Neural progenitor cell (in vitro differentiated cells): ENCODE measurements at regions not wholly inside any gene's neighbourhood (a gene's known extent, or its start where the extent isn't known, plus 50 kb on each side); places are given as distances from the start of the nearest gene placed in this dataset.
A peak's percentile ranks its signal among the peaks of the same experiment; 100 is the strongest.
"Not testable (repeated sequence)": the region's sequence is repeated elsewhere in the genome, so short reads cannot be mapped to it uniquely, and the experiment has no call there.

Source experiments
- DNase-seq: peaks from one replicate; pipeline ENCODE4 v3.0.0-alpha.2; 2016; ENCODE audit warnings: low spot score
- H2AFZ ChIP-seq: fragments of 200-600 bp; sonication (generic); replicated peaks from 2 replicates; pipeline ENCODE4 v1.6.1; 2016; ENCODE audit warnings: antibody characterized with exemption
- H3F3A ChIP-seq: fragments of 200-600 bp; sonication (generic); 2 replicates; pipeline ENCODE4 v1.6.1; 2016; ENCODE audit warnings: antibody characterized with exemption, low read depth
- H3K27ac ChIP-seq: fragments of 200-600 bp; sonication (generic); 2 replicates; pipeline ENCODE4 v1.5.1; 2016; ENCODE audit warnings: mild to moderate bottlenecking
- H3K27me3 ChIP-seq: fragments of 200-600 bp; sonication (generic); 2 replicates; pipeline ENCODE4 v1.6.1; 2016; ENCODE audit warnings: mild to moderate bottlenecking, moderate library complexity
- H3K36me3 ChIP-seq: fragments of 200-600 bp; sonication (generic); 2 replicates; pipeline ENCODE4 v1.5.1; 2016
- H3K4me1 ChIP-seq: fragments of 200-600 bp; sonication (generic); 2 replicates; pipeline ENCODE4 v1.6.1; 2016; ENCODE audit warnings: mixed run types
- H3K4me2 ChIP-seq: fragments of 200-600 bp; sonication (generic); 2 replicates; pipeline ENCODE4 v1.6.1; 2016
- H3K4me3 ChIP-seq: fragments of 200-600 bp; sonication (generic); 2 replicates; pipeline ENCODE4 v1.5.1; 2016
- H3K79me2 ChIP-seq: fragments of 200-600 bp; sonication (generic); 2 replicates; pipeline ENCODE4 v1.6.1; 2016; ENCODE audit warnings: low read depth
- H3K9ac ChIP-seq: fragments of 200-600 bp; sonication (generic); 2 replicates; pipeline ENCODE4 v1.6.1; 2016
- H3K9me3 ChIP-seq: fragments of 200-600 bp; sonication (generic); 2 replicates; pipeline ENCODE4 v1.5.1; 2016; ENCODE audit warnings: low read depth
- H4K20me1 ChIP-seq: fragments of 200-600 bp; sonication (generic); 2 replicates; pipeline ENCODE4 v1.6.1; 2016; ENCODE audit warnings: low read depth
- H3K27ac Mint-ChIP-seq: 3 replicates; pipeline ENCODE4 v1.8.0; 2021; ENCODE audit warnings: mixed read lengths
- H3K27me3 Mint-ChIP-seq: 2 replicates; pipeline ENCODE4 v1.8.0; 2022; ENCODE audit warnings: low read depth, mild to moderate bottlenecking, inconsistent platforms, moderate library complexity, mixed read lengths; ENCODE audit not compliant: insufficient read depth
- H3K36me3 Mint-ChIP-seq: 3 replicates; pipeline ENCODE4 v1.8.0; 2021; ENCODE audit warnings: mixed read lengths
- H3K4me1 Mint-ChIP-seq: 3 replicates; pipeline ENCODE4 v1.8.0; 2021; ENCODE audit warnings: mixed read lengths
- H3K4me3 Mint-ChIP-seq: 3 replicates; pipeline ENCODE4 v1.8.0; 2021; ENCODE audit warnings: mild to moderate bottlenecking, moderate library complexity, mixed read lengths
- H3K9me3 Mint-ChIP-seq: 3 replicates; pipeline ENCODE4 v1.8.0; 2020; ENCODE audit warnings: mixed read lengths
- EZH2 ChIP-seq: fragments of 200-600 bp; sonication (generic); IDR thresholded peaks from 2 replicates; pipeline ENCODE4 v1.6.1; 2017; ENCODE audit warnings: antibody characterized with exemption, mild to moderate bottlenecking, moderate library complexity
- EZH2phosphoT487 ChIP-seq: fragments of 200-600 bp; sonication (generic); IDR thresholded peaks from 2 replicates; pipeline ENCODE4 v1.6.1; 2017; ENCODE audit warnings: antibody characterized with exemption
- TF ChIP-seq, protein P1 (sequence below): fragments of 200-600 bp; sonication (generic); IDR thresholded peaks from 2 replicates; pipeline ENCODE4 v1.5.1; 2017; ENCODE audit warnings: antibody characterized with exemption, mild to moderate bottlenecking

DNA sequence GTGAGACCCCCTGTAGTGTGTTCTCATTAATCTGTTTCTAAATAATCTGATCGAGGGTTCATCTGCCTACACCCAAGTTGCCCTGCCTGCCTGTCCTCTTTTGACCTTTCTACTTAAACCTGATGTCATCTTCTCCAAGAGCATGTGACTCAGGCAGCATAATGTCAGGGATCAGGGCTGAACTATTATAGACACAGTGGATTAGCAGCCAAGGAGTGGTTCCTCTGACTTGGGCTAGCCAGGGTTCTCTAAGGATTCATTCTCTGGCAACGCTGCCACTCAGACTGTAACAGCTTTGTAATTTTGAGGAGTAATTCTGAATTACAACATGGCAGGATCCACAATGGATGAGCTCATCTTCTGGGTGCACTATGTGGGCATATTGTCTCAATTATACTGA, 124.0 kb downstream of the MDH1 start:
- no peak for TF ChIP-seq EZH2
- TF ChIP-seq EZH2phosphoT487, result no peak
- TF ChIP-seq, protein P1, sequence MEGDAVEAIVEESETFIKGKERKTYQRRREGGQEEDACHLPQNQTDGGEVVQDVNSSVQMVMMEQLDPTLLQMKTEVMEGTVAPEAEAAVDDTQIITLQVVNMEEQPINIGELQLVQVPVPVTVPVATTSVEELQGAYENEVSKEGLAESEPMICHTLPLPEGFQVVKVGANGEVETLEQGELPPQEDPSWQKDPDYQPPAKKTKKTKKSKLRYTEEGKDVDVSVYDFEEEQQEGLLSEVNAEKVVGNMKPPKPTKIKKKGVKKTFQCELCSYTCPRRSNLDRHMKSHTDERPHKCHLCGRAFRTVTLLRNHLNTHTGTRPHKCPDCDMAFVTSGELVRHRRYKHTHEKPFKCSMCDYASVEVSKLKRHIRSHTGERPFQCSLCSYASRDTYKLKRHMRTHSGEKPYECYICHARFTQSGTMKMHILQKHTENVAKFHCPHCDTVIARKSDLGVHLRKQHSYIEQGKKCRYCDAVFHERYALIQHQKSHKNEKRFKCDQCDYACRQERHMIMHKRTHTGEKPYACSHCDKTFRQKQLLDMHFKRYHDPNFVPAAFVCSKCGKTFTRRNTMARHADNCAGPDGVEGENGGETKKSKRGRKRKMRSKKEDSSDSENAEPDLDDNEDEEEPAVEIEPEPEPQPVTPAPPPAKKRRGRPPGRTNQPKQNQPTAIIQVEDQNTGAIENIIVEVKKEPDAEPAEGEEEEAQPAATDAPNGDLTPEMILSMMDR, result no peak
- H3K4me1 ChIP-seq, result peaks cover 4% of the 10 kb centered on the region
- no peak overlapping the region for H3K4me3 Mint-ChIP-seq
- H3K27me3 ChIP-seq, result no peaks in the 10 kb centered on the region
- H3K79me2 ChIP-seq, result no peaks in the 10 kb centered on the region
- H3K9ac ChIP-seq, result no peak overlapping the region
- no peaks in the 10 kb centered on the region for H3K4me1 Mint-ChIP-seq
- no peaks in the 10 kb centered on the region for H3K36me3 ChIP-seq
- no peaks in the 10 kb centered on the region for H3F3A ChIP-seq
- peaks cover 2% of the 10 kb centered on the region for H3K27me3 Mint-ChIP-seq
- H3K27ac Mint-ChIP-seq, result no peak overlapping the region
- H2AFZ ChIP-seq, result no peak overlapping the region
- DNase-seq, result peak; percentile 13
- H3K36me3 Mint-ChIP-seq, result no peaks in the 10 kb centered on the region
- no peaks in the 10 kb centered on the region for H4K20me1 ChIP-seq
- H3K9me3 ChIP-seq, result no peaks in the 10 kb centered on the region
- H3K4me3 ChIP-seq, result no peak overlapping the region
- H3K9me3 Mint-ChIP-seq, result peaks cover 4% of the 10 kb centered on the region
- H3K4me2 ChIP-seq, result no peak overlapping the region
- H3K27ac ChIP-seq, result no peak overlapping the region

DNA sequence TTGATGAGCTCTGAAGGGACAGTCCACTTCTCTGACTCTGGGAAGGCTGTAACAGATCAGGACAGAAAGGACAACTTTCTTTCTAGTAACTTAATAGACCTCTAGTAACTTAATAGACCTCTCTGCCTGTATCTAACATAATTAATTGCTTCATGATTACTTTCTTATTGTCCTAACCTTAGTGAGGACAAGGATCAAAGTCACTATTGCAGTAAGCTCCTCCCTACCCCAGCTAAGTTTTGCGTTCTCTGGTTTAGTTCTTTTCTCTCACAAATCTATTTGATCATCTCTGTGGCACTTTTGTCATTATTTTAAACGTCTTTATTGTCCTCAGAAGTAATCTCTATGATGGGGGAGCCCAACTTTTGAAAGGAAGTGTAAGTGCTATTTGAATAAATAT, 125.5 kb upstream of the UGP2 start:
- Mint-ChIP-seq H3K36me3 (no peaks in the 10 kb centered on the region), H3K27ac (no peak overlapping the region), H3K27me3 (no peaks in the 10 kb centered on the region), H3K4me1 (no peaks in the 10 kb centered on the region), H3K9me3 (peaks cover 2% of the 10 kb centered on the region), H3K4me3 (no peak overlapping the region)
- Histone ChIP-seq H3F3A (no peaks in the 10 kb centered on the region), H3K36me3 (no peaks in the 10 kb centered on the region), H4K20me1 (no peaks in the 10 kb centered on the region), H3K27me3 (no peaks in the 10 kb centered on the region), H3K79me2 (no peaks in the 10 kb centered on the region), H3K9me3 (no peaks in the 10 kb centered on the region), H3K9ac (no peak overlapping the region), H2AFZ (no peak overlapping the region), H3K4me1 (peaks cover 12% of the 10 kb centered on the region), H3K4me3 (no peak overlapping the region), H3K4me2 (no peak overlapping the region), H3K27ac (no peak overlapping the region)
- TF ChIP-seq, protein P1, result no peak
- TF ChIP-seq EZH2 (no peak), EZH2phosphoT487 (no peak)
- no peak for DNase-seq

DNA sequence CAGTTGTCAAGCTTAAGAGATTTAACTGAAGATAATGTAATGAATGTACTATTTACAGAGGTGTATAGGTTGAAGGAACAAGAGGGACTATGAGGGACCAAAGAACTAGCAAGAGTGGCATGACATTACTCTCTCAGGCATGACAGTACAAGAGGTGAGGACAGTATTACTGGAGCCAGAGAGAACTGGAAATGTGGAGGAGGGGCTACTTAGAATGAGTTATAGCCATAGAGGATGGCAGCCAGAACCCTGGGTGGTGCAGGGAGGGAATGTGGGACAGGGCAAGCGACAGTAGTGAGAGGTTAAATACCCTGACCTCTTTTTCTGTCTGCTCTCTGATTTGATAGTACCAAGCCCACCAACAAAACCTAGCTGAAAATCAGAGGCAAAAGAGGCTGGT, 122.6 kb upstream of the UGP2 start:
- Histone ChIP-seq H3K27ac (no peak overlapping the region), H3K79me2 (no peaks in the 10 kb centered on the region), H3K9ac (no peak overlapping the region), H2AFZ (no peak overlapping the region), H3K4me3 (no peak overlapping the region), H3K9me3 (no peaks in the 10 kb centered on the region), H3K4me2 (no peak overlapping the region), H4K20me1 (no peaks in the 10 kb centered on the region), H3F3A (no peaks in the 10 kb centered on the region), H3K4me1 (peaks cover 8% of the 10 kb centered on the region), H3K36me3 (no peaks in the 10 kb centered on the region), H3K27me3 (no peaks in the 10 kb centered on the region)
- Mint-ChIP-seq H3K27me3 (no peaks in the 10 kb centered on the region), H3K4me3 (no peak overlapping the region), H3K27ac (no peak overlapping the region), H3K9me3 (peaks cover 6% of the 10 kb centered on the region), H3K4me1 (no peaks in the 10 kb centered on the region), H3K36me3 (no peaks in the 10 kb centered on the region)
- DNase-seq, result peak; percentile 11
- no peak for TF ChIP-seq EZH2phosphoT487
- TF ChIP-seq, protein P1, result no peak
- no peak for TF ChIP-seq EZH2

DNA sequence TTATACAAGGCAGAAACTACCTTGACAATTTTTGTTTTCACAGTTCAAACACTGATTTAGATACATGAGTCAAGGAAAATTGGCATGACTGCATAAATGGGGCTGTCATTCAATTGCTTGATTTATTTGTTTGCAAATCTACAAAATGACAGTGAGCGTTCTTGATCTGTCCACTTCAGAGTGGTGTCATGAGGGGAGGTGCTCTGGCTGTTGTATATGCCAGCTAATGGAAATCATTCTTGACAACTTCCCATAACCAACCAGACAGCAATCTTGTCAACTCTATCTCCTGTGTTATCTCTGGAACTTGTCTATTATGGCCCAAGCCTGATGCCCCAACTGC, 120.6 kb upstream of the UGP2 start:
- H3K4me2 ChIP-seq, result no peak overlapping the region
- H3K9ac ChIP-seq, result no peak overlapping the region
- Mint-ChIP-seq H3K4me1 (no peaks in the 10 kb centered on the region), H3K27me3 (no peaks in the 10 kb centered on the region), H3K27ac (no peak overlapping the region), H3K4me3 (no peak overlapping the region), H3K36me3 (no peaks in the 10 kb centered on the region), H3K9me3 (peaks cover 8% of the 10 kb centered on the region)
- no peaks in the 10 kb centered on the region for H4K20me1 ChIP-seq
- no peak overlapping the region for H3K4me3 ChIP-seq
- no peaks in the 10 kb centered on the region for H3K27me3 ChIP-seq
- no peaks in the 10 kb centered on the region for H3K79me2 ChIP-seq
- no peak overlapping the region for H3K27ac ChIP-seq
- no peaks in the 10 kb centered on the region for H3K36me3 ChIP-seq
- H3F3A ChIP-seq, result no peaks in the 10 kb centered on the region
- H3K9me3 ChIP-seq, result no peaks in the 10 kb centered on the region
- no peak overlapping the region for H2AFZ ChIP-seq
- peaks cover 8% of the 10 kb centered on the region for H3K4me1 ChIP-seq
- TF ChIP-seq, protein P1, result no peak
- TF ChIP-seq EZH2 (no peak), EZH2phosphoT487 (no peak)
- DNase-seq, result no peak

DNA sequence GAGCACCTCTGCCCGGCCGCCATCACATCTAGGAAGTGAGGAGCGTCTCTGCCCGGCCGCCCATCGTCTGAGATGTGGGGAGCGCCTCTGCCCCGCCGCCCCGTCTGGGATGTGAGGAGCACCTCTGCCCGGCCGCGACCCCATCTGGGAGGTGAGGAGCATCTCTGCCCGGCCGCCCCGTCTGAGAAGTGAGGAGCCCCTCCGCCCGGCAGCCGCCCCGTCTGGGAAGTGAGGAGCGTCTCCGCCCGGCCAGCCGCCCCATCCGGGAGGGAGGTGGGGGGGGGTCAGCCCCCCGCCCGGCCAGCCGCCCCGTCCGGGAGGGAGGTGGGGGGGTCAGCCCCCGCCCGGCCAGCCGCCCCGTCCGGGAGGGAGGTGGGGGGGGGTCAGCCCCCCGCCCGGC, 119.4 kb upstream of the UGP2 start:
- not testable (repeated sequence) for H3K4me1 ChIP-seq, H3K4me3 Mint-ChIP-seq, H3K4me3 ChIP-seq, H2AFZ ChIP-seq, H3K4me1 Mint-ChIP-seq, H3K27me3 ChIP-seq, H3K27ac Mint-ChIP-seq, H3K27me3 Mint-ChIP-seq, H3F3A ChIP-seq, H3K9me3 Mint-ChIP-seq, H3K79me2 ChIP-seq, DNase-seq, H4K20me1 ChIP-seq, H3K9me3 ChIP-seq, H3K36me3 ChIP-seq, H3K27ac ChIP-seq, H3K4me2 ChIP-seq, H3K9ac ChIP-seq, H3K36me3 Mint-ChIP-seq
